GM19463 (cell line): ENCODE measurements at regions not wholly inside any gene's neighbourhood (a gene's known extent, or its start where the extent isn't known, plus 50 kb on each side); places are given as distances from the start of the nearest gene placed in this dataset.

Experiments
- ATAC-seq: cut with Tn5 transposase; IDR thresholded peaks from one replicate; pipeline ENCODE4 v1.9.1; 2021; ENCODE audit warnings: mild to moderate bottlenecking, moderate library complexity; ENCODE audit not compliant: unreplicated experiment

GRCh38 chr2:21253311-21254027, 129.7 kb downstream of the TDRD15 start:
- ATAC-seq: no peak

- ATAC-seq: no peak
These were observed 130.6 kb downstream of the TDRD15 start for GRCh38 chr2:21254170-21254965.

- peak; percentile 92 for ATAC-seq
These were observed 132.2 kb downstream of the TDRD15 start for GRCh38 chr2:21256006-21256405.

- no peak for ATAC-seq
These were observed 133.9 kb downstream of the TDRD15 start for GRCh38 chr2:21257621-21258020.

- ATAC-seq: no peak
These were observed 134.3 kb downstream of the TDRD15 start for GRCh38 chr2:21258082-21258481.

GRCh38 chr2:21260311-21260710, 136.5 kb downstream of the TDRD15 start:
- ATAC-seq: no peak

GRCh38 chr2:21261591-21261990, 137.8 kb downstream of the TDRD15 start:
- ATAC-seq: no peak

- ATAC-seq: no peak
These were observed 138.7 kb downstream of the TDRD15 start for GRCh38 chr2:21262426-21262940.

- no peak for ATAC-seq
These were observed 139.9 kb downstream of the TDRD15 start for GRCh38 chr2:21263622-21264021.

- ATAC-seq: no peak
These were observed 142.0 kb downstream of the TDRD15 start for GRCh38 chr2:21265752-21266151.

GRCh38 chr2:21267232-21267835, 143.6 kb downstream of the TDRD15 start:
- ATAC-seq: no peak

- no peak for ATAC-seq
These were observed 144.6 kb downstream of the TDRD15 start for GRCh38 chr2:21268197-21268877.

- peak; percentile 54 for ATAC-seq
These were observed 145.1 kb downstream of the TDRD15 start for GRCh38 chr2:21268878-21269224.

GRCh38 chr2:21269382-21269781, 145.6 kb downstream of the TDRD15 start:
- peak; percentile 20 for ATAC-seq

- ATAC-seq: no peak
These were observed 146.3 kb downstream of the TDRD15 start for GRCh38 chr2:21270083-21270491.

GRCh38 chr2:21270708-21271122, 146.9 kb downstream of the TDRD15 start:
- no peak for ATAC-seq

GRCh38 chr2:21276163-21276562, 152.4 kb downstream of the TDRD15 start:
- no peak for ATAC-seq

- ATAC-seq: no peak
These were observed 153.6 kb downstream of the TDRD15 start for GRCh38 chr2:21277068-21278056.

GRCh38 chr2:21279525-21279924, 155.8 kb downstream of the TDRD15 start:
- no peak for ATAC-seq

- no peak for ATAC-seq
These were observed 157.0 kb downstream of the TDRD15 start for GRCh38 chr2:21280793-21281192.
